IPS-18a (cell line): ENCODE measurements at regions not wholly inside any gene's neighbourhood (a gene's known extent, or its start where the extent isn't known, plus 50 kb on each side); places are given as distances from the start of the nearest gene placed in this dataset.

ENCODE experiments used
- H3K27ac ChIP-seq: one replicate; pipeline ENCODE4 v1.5.1; 2013; ENCODE audit warnings: low read length
- H3K27me3 ChIP-seq: one replicate; pipeline ENCODE4 v1.6.1; 2013; ENCODE audit warnings: mild to moderate bottlenecking, low read length; ENCODE audit not compliant: control insufficient read depth, insufficient read depth
- H3K36me3 ChIP-seq: one replicate; pipeline ENCODE4 v1.6.1; 2013; ENCODE audit warnings: low read depth, low read length; ENCODE audit not compliant: control insufficient read depth
- H3K4me1 ChIP-seq: one replicate; pipeline ENCODE4 v1.6.1; 2013; ENCODE audit warnings: low read depth, low read length; ENCODE audit not compliant: control insufficient read depth
- H3K4me3 ChIP-seq: one replicate; pipeline ENCODE4 v1.5.1; 2013; ENCODE audit warnings: low read length
- H3K9ac ChIP-seq: one replicate; pipeline ENCODE4 v1.6.1; 2013; ENCODE audit warnings: mild to moderate bottlenecking, low read length, moderate library complexity
- H3K9me3 ChIP-seq: one replicate; pipeline ENCODE4 v1.6.1; 2013; ENCODE audit warnings: low read depth, low read length; ENCODE audit not compliant: control insufficient read depth

DNA sequence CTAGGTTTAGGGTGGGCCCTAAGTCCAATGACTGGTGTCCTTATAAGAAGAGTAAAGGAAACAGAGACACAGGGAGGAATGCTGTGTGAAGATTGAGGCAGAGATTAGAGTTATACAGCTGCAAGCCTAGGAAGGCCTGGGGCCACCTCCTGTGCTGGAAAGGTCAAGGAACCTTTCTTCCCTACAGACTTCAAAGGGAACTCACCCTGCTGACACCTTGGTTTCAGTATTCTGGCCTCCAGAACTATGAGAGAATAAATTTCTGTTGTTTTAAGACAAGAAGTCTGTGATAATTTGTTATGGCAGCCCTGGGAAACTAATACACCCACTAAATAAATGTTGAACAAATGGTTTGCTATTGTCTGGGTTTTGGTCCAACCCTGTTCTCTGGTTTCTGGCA is 102.3 kb upstream of the NEUROD1 start:
- H3K36me3 ChIP-seq, result no peaks in the 10 kb centered on the region
- no peaks in the 10 kb centered on the region for H3K9me3 ChIP-seq
- peaks cover 4% of the 10 kb centered on the region for H3K4me1 ChIP-seq
- H3K27ac ChIP-seq, result no peak overlapping the region
- no peaks in the 10 kb centered on the region for H3K27me3 ChIP-seq
- H3K9ac ChIP-seq, result no peak overlapping the region
- no peak overlapping the region for H3K4me3 ChIP-seq

DNA sequence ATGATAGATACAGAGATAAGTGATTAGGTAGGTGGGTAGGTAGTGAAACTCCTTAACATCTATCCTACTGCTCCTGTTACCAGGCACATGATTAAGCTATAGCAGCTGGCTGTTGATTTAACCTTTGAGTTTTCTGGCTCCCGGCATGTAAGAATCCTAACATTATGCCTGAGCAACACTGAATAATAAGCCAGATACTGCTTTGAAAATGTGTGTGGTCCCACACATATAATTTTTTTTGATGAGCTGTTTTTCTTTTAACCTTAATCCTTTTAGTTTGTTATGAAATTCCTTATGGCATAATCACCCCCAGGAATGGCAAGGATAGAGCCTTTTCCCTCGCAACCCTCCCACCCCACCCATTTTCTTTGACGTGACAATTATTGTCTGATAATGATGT is 104.2 kb upstream of the NEUROD1 start:
- Histone ChIP-seq H3K4me1 (peaks cover 4% of the 10 kb centered on the region), H3K27me3 (no peaks in the 10 kb centered on the region), H3K9me3 (no peaks in the 10 kb centered on the region), H3K9ac (no peak overlapping the region), H3K27ac (no peak overlapping the region), H3K36me3 (no peaks in the 10 kb centered on the region), H3K4me3 (no peak overlapping the region)

DNA sequence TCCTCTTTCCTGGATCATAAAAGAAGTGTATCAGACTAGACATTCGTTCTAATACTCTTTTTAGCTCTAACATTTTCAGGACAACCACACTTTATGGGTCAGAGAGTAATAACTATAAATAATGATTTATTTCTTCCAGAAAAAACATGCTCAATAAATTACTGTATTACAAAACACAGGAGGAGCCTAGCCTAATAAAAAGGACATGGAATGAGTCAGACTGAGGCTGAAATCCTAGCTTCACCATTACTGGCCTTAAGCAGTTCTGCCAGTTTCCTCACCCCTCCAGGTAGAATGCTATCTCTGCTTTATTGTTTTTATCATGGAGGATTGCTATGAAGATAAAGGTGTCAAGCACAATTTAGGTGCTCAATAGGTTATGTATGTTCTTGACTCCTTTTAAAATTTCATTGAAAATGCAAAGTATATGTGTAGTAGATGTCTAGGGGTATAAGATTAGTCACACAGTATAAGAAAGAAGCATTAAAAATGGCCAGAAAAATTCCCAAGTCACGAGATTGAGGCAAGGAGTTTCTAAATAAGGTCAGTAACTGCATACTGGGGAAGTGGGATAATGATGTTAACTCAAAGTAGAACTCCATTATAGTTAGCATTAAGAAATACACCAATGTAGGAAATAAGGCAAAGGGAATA is 105.5 kb upstream of the NEUROD1 start:
- Histone ChIP-seq H3K36me3 (no peaks in the 10 kb centered on the region), H3K4me3 (no peak overlapping the region), H3K27ac (no peak overlapping the region), H3K9ac (no peak overlapping the region), H3K4me1 (no peaks in the 10 kb centered on the region), H3K9me3 (no peaks in the 10 kb centered on the region), H3K27me3 (no peaks in the 10 kb centered on the region)

- H3K9ac ChIP-seq, result no peak overlapping the region
- H3K27ac ChIP-seq, result no peak overlapping the region
- no peaks in the 10 kb centered on the region for H3K4me1 ChIP-seq
Observed at GRCh38 chr2:181786371-181787228, 104.9 kb upstream of the ITPRID2 start.

DNA sequence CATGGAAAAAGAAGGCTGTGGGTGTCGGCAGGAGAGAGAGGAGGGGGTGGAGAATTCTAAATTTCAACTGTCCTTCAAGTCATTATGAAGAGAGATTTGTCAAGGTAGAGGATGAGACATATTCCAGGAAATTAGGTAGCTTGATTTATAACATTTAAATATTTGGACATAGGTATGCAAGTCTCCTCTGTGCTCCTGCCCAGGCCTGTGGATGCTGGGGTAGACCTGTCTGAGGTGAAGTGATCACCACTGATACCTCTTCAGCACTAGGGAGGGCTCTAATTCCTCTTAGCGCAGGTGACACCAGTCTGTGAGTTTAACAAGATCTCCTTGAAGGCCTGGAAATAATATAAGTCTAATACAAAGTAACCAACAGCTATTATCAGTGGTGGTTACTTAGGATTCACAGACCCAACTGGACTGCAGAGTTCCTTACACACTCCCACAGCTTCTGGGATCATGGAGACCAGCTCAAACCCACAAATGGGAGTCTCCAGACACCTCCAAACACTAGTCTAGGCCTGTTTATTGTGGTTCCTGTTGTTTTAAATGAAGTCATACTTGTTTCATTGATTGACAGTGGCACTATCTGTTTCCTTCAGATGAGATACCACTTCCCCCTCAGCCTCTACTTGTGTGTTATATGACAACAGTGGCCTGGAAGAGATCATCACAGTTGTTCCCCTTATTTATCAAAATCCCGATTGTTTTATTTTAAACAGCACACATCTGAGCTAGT is 104.1 kb upstream of the ITPRID2 start:
- Histone ChIP-seq H3K27ac (no peak overlapping the region), H3K9ac (no peak overlapping the region), H3K4me1 (no peaks in the 10 kb centered on the region), H3K9me3 (no peaks in the 10 kb centered on the region), H3K27me3 (no peaks in the 10 kb centered on the region), H3K36me3 (no peaks in the 10 kb centered on the region), H3K4me3 (no peak overlapping the region)

More at GRCh38 chr2:181786371-181787228, 104.9 kb upstream of the ITPRID2 start:
- Histone ChIP-seq H3K36me3 (no peaks in the 10 kb centered on the region), H3K27me3 (no peaks in the 10 kb centered on the region), H3K4me3 (no peak overlapping the region), H3K9me3 (no peaks in the 10 kb centered on the region)

DNA sequence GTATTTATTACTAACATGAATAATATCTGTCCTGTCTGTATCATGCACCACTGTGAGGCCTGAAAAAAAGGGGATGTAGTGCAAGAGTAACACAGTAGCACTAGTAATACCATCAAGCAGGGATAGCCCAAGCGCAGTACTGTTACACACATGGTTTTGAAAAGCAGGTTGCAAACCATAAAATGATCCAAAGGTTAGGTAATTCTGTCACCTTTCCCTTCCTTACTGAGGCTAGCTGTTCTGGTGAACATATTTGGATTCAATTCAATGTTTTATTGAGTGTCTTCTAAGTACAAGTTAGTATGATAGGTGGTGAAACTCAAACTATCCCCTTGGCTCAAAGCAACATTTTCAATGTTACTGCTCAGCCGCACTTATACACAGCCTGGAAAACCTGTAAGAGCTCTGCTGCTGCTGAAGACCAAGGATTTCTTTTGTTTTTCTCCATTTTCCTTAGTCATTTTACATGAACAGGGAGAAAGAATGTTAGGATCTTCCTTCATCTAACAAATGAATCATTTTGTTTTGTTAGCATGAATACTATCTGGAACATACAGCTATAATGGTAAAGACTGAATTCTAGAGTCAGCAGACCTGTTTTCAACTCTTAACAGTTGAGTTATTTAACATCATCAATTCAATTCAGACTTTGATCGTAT is 102.5 kb upstream of the ITPRID2 start:
- Histone ChIP-seq H3K27ac (no peak overlapping the region), H3K4me3 (no peak overlapping the region), H3K9me3 (no peaks in the 10 kb centered on the region), H3K36me3 (no peaks in the 10 kb centered on the region), H3K4me1 (no peaks in the 10 kb centered on the region), H3K9ac (no peak overlapping the region), H3K27me3 (no peaks in the 10 kb centered on the region)

DNA sequence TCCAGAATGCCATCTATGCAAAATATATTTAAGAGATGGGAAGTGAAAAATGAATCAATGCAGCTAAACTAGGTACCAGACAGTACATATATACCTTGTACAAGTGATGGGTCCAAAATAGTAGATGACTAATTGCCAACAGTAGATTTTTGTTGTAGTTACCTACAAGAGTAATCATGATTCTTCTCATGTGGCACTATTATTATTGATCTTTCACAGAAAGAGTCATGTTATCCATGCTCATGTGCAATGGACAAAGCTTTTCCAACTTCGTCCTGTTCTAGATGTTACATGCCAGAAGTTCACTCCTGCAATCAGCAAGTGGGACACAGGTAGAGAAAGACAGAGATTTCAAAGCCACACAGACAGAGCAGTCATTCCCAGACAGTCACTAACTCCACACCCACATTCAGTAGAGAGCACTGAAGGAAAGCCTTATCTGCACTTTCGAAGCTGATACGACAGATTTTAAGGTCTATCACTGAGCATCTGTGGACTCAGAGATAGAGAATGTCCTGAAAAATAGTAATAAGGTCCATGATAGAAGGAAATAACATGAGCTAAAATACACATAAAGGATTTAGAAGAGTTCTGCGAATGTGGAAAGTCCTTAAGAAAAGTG is 101.6 kb upstream of the ITPRID2 start:
- no peaks in the 10 kb centered on the region for H3K4me1 ChIP-seq
- H3K9ac ChIP-seq, result no peak overlapping the region
- no peaks in the 10 kb centered on the region for H3K36me3 ChIP-seq
- no peaks in the 10 kb centered on the region for H3K27me3 ChIP-seq
- no peak overlapping the region for H3K27ac ChIP-seq
- H3K4me3 ChIP-seq, result no peak overlapping the region
- H3K9me3 ChIP-seq, result no peaks in the 10 kb centered on the region

DNA sequence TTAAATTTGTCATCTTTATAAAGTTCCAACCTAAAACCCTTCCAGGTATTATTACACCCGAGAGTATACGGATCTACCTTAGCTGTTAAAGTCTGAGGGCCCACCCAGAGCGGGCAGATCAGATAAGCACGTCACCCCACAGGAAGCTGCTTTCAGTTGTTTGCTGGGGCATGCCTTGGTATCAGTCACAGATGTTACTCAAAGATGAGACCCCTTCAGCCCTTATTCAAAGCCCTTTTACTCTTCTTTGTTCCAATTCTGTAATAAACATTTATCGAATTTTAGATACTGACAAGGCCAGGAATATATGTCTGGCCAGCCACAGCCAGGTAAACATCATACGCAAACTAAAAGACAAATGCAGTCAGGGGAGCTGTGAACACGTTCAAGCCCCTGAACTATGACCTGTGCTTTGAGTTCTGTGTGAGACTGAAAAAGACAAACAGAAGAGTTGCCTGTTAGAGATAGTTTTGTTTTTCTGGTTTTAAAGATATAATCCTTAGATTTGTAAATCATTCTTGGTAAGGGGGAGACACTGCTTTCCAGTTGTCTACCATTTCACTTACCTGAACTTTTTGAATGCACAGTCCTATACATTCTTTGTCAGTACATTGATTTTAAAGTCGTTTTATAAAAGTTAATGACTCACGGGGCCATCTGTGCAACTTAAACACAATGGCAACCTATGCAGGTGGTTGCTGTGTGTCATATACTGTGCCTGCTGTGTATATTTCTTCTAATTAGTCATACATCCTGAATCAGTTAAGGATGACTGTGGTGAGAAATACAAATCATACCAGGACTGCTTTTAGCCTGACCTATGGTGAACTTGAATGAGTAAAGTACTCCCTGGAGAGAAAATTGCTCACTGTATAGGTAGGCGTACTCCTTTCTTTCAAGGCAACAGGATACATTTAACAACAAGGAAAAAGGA is 100.5 kb upstream of the ITPRID2 start:
- Histone ChIP-seq H3K36me3 (no peaks in the 10 kb centered on the region), H3K27me3 (no peaks in the 10 kb centered on the region), H3K4me1 (no peaks in the 10 kb centered on the region), H3K9ac (no peak overlapping the region), H3K27ac (no peak overlapping the region), H3K4me3 (no peak overlapping the region), H3K9me3 (no peaks in the 10 kb centered on the region)

GRCh38 chr2:181792906-181793305 is 98.6 kb upstream of the ITPRID2 start:
- Histone ChIP-seq H3K36me3 (no peaks in the 10 kb centered on the region), H3K4me1 (no peaks in the 10 kb centered on the region), H3K9ac (no peak overlapping the region), H3K9me3 (no peaks in the 10 kb centered on the region), H3K27me3 (no peaks in the 10 kb centered on the region), H3K4me3 (no peak overlapping the region), H3K27ac (no peak overlapping the region)

DNA sequence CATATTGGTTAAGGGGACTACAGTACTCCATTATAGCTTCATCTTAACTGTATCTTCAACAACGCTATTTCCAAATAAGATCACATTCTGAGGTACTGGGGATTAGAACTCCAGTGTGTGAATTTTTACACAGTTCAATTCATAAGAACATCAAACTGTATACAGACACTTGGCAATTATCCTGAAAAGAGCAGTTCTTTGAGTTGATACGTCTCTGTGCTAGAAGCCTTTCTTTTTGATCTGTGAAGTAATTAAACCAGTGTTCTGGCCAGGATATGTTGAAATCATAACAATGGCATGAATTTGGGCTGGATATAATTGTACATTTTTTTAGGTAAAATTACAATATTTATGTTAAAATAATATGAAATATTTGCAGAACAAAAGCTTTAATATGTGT is 93.5 kb upstream of the ITPRID2 start:
- H3K4me1 ChIP-seq, result no peaks in the 10 kb centered on the region
- no peak overlapping the region for H3K4me3 ChIP-seq
- H3K9me3 ChIP-seq, result no peaks in the 10 kb centered on the region
- H3K9ac ChIP-seq, result no peak overlapping the region
- H3K36me3 ChIP-seq, result no peaks in the 10 kb centered on the region
- no peaks in the 10 kb centered on the region for H3K27me3 ChIP-seq
- H3K27ac ChIP-seq, result no peak overlapping the region
